Mesothelial cell of epicardium (in vitro differentiated cells): ENCODE measurements at regions not wholly inside any gene's neighbourhood (a gene's known extent, or its start where the extent isn't known, plus 50 kb on each side); places are given as distances from the start of the nearest gene placed in this dataset.
A peak's percentile ranks its signal among the peaks of the same experiment; 100 is the strongest.

ENCODE experiments used
- DNase-seq, 2 experiments: peaks; one replicate each; pipeline ENCODE4 v3.0.0; 2021; ENCODE audit warnings: low spot score in 2 of 2; ENCODE audit not compliant: unreplicated experiment in 2 of 2
- H3K27ac Mint-ChIP-seq: 2 replicates; pipeline ENCODE4 v1.8.0; 2021; ENCODE audit warnings: mixed read lengths
- H3K27me3 Mint-ChIP-seq: 2 replicates; pipeline ENCODE4 v1.8.0; 2021; ENCODE audit warnings: low read depth, mixed read lengths
- H3K36me3 Mint-ChIP-seq: 2 replicates; pipeline ENCODE4 v1.8.0; 2021; ENCODE audit warnings: mixed read lengths
- H3K4me1 Mint-ChIP-seq: 2 replicates; pipeline ENCODE4 v1.8.0; 2021; ENCODE audit warnings: mixed read lengths
- H3K4me3 Mint-ChIP-seq: 2 replicates; pipeline ENCODE4 v1.8.0; 2021; ENCODE audit warnings: mild to moderate bottlenecking, moderate library complexity, mixed read lengths
- H3K9me3 Mint-ChIP-seq: 2 replicates; pipeline ENCODE4 v1.8.0; 2021; ENCODE audit warnings: mixed read lengths
- TF ChIP-seq, protein P1 (sequence below): fragments of 200-600 bp; sonication (generic); IDR thresholded peaks from one replicate; pipeline ENCODE4 v1.5.0; 2021; ENCODE audit warnings: antibody characterized with exemption; ENCODE audit not compliant: unreplicated experiment

DNA sequence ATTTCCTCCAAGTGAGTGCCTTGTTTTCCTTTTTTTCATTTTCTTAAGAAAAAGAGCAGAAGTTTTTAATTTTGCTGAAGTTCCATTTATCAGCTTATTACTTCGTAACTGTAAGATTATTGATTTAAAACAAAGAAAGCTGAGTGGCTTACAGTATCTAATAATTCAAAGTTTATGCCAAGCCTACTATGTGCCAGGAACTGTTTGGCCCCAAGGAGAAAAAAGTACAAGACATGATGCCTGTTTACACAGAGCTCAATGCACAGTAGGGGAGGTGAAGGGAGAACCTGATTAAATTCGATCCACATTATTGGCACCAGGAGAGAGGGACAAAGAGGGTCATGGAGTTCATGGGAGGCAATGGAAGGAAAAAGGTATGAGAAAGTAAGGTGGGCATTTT is 419.3 kb upstream of the ZMIZ1 start:
- H3K4me1 Mint-ChIP-seq: peaks cover 27% of the 10 kb centered on the region
- TF ChIP-seq, protein P1, sequence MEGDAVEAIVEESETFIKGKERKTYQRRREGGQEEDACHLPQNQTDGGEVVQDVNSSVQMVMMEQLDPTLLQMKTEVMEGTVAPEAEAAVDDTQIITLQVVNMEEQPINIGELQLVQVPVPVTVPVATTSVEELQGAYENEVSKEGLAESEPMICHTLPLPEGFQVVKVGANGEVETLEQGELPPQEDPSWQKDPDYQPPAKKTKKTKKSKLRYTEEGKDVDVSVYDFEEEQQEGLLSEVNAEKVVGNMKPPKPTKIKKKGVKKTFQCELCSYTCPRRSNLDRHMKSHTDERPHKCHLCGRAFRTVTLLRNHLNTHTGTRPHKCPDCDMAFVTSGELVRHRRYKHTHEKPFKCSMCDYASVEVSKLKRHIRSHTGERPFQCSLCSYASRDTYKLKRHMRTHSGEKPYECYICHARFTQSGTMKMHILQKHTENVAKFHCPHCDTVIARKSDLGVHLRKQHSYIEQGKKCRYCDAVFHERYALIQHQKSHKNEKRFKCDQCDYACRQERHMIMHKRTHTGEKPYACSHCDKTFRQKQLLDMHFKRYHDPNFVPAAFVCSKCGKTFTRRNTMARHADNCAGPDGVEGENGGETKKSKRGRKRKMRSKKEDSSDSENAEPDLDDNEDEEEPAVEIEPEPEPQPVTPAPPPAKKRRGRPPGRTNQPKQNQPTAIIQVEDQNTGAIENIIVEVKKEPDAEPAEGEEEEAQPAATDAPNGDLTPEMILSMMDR: no peak
- no peak for DNase-seq
- no peak overlapping the region for H3K4me3 Mint-ChIP-seq
- H3K27me3 Mint-ChIP-seq: no peaks in the 10 kb centered on the region
- peaks cover 17% of the 10 kb centered on the region for H3K9me3 Mint-ChIP-seq
- no peak overlapping the region for H3K27ac Mint-ChIP-seq
- H3K36me3 Mint-ChIP-seq: no peaks in the 10 kb centered on the region

DNA sequence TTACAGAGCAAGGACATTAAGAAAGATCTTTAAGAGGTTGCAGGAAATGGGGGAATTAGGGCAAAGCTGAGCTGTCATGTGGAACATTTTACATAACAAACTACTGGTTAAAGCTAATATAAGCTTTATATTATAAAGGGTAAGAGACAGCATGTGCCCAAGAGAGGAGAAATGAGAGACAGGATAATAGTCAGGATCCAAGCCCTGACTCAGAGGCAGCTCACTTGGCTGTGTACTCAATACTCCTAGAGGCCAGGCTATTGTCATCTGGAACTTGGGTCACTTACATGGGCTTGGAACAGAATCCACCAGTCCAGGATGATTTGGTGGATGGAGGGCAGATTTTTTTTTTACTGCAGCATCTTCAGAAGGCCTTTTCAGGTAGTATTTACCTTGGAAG is 418.6 kb upstream of the ZMIZ1 start:
- Mint-ChIP-seq H3K27me3 (no peaks in the 10 kb centered on the region), H3K4me1 (peaks cover 32% of the 10 kb centered on the region), H3K36me3 (no peaks in the 10 kb centered on the region), H3K9me3 (peaks cover 10% of the 10 kb centered on the region), H3K4me3 (no peak overlapping the region), H3K27ac (peak overlapping the region; percentile 5)
- DNase-seq: no peak
- TF ChIP-seq, protein P1: no peak

DNA sequence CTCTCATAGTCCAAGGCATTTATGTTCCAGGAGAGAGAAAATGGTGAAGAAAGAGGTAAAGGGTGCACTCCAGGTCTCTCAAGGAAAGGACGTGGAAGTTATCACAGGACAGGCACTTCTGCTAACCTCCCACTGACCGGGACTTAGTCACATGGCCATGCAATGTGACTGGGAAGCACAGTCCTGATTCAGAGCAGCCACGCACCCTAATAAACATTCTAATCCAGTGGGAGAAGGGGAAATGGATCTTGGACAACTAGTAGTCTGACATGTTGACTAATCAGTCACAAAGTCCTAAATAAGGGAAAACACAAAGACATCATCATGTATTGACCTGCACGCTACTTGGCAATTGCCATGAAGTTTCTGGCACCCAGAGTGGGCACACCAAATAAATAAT is 417.5 kb upstream of the ZMIZ1 start:
- no peaks in the 10 kb centered on the region for H3K27me3 Mint-ChIP-seq
- TF ChIP-seq, protein P1: no peak

DNA sequence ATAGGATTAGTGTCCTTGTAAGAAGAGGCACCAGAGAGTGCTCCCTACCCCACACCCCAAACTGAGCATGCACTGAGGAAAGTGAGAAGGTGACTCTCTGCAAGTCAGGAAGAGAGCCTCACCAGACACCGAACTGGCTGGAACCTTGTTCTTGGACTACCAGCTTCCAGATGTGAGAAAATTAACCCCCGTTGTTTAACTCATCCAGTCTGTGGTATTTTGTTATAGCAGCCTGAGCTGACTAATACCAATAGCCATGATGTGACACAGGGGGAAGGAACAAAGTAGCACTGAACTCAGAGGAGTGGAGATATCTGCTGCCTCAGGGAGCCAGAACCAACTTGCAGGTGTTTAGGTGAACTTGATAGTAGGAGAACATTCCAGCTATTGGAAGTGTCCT is 415.2 kb upstream of the ZMIZ1 start:
- DNase-seq: no peak
- H3K9me3 Mint-ChIP-seq: peaks cover 10% of the 10 kb centered on the region
- no peak overlapping the region for H3K4me3 Mint-ChIP-seq
- no peak overlapping the region for H3K27ac Mint-ChIP-seq
- no peaks in the 10 kb centered on the region for H3K27me3 Mint-ChIP-seq
- peaks cover 30% of the 10 kb centered on the region for H3K4me1 Mint-ChIP-seq
- no peaks in the 10 kb centered on the region for H3K36me3 Mint-ChIP-seq
- TF ChIP-seq, protein P1: no peak

More for the DNA sequence above, 417.5 kb upstream of the ZMIZ1 start:
- no peak for DNase-seq
- H3K9me3 Mint-ChIP-seq: peaks cover 10% of the 10 kb centered on the region
- no peak overlapping the region for H3K4me3 Mint-ChIP-seq
- H3K4me1 Mint-ChIP-seq: peaks cover 32% of the 10 kb centered on the region
- no peak overlapping the region for H3K27ac Mint-ChIP-seq
- H3K36me3 Mint-ChIP-seq: no peaks in the 10 kb centered on the region

DNA sequence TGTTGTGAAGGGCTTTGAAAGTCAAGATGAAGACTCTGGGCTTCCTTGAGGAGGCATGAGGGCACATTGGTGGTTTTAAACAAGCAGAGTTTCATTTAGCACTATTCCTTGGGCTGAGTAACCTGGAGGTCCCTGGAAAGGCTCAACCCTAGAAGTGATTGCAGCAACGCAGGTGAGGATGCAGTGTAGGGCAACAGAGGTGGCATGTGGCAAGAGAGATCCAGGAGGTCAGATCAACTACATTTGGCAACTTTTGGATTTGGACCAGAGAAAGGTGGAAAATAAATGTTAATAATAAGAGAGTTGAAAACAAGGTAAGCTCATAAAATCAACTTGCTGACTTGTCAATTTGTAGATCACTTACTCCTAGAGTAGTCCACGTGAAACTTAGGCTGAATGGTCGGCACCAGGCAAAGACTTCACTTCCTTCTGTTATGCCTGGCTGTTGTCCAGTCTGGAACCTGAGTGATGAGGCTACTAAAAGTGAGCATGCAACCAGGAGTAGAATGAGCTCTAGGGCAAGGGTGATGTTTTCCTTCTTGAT is 414.6 kb upstream of the ZMIZ1 start:
- Mint-ChIP-seq H3K36me3 (no peaks in the 10 kb centered on the region), H3K27me3 (no peaks in the 10 kb centered on the region), H3K27ac (peak overlapping the region; percentile 3), H3K9me3 (peaks cover 10% of the 10 kb centered on the region), H3K4me1 (peaks cover 33% of the 10 kb centered on the region), H3K4me3 (no peak overlapping the region)
- no peak for DNase-seq
- TF ChIP-seq, protein P1: no peak

DNA sequence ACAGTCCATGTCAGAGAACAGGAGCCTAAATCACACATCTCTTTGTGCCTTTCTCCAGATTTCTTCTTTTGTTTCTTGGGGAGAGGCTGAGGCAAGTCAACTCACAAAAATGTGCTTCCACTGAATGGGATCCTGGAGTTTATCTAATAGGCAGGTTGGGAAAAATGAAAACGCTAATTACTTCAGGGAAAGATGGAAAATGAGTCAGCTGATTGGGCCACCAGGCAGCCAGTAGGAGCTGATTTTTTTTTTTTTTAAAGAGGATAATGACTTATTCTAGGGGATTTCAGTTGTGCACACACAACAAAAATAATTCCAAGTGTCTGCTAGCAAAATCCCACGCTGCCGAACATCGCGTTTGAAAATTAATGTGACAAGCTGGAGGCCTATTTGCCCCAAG is 412.8 kb upstream of the ZMIZ1 start:
- TF ChIP-seq, protein P1: no peak
- H3K27ac Mint-ChIP-seq: no peak overlapping the region
- DNase-seq: no peak
- peaks cover 26% of the 10 kb centered on the region for H3K4me1 Mint-ChIP-seq
- H3K9me3 Mint-ChIP-seq: peaks cover 10% of the 10 kb centered on the region
- H3K4me3 Mint-ChIP-seq: no peak overlapping the region
- H3K36me3 Mint-ChIP-seq: no peaks in the 10 kb centered on the region
- H3K27me3 Mint-ChIP-seq: no peaks in the 10 kb centered on the region
